H1 (cell line): ENCODE measurements at regions not wholly inside any gene's neighbourhood (a gene's known extent, or its start where the extent isn't known, plus 50 kb on each side); places are given as distances from the start of the nearest gene placed in this dataset.

Experiments used
- EGR1 ChIP-seq: IDR thresholded peaks from 2 replicates; pipeline ENCODE4 v1.6.1; 2011; ENCODE audit warnings: low read depth, low read length, borderline replicate concordance
- EP300 ChIP-seq, 2 experiments: IDR thresholded peaks; 1 replicate in 1 of 2; 2 replicates in 1 of 2; pipeline ENCODE4 v1.6.1; 2011 to 2012; ENCODE audit warnings: low read depth in 2 of 2, low read length in 2 of 2, mild to moderate bottlenecking in 2 of 2, borderline replicate concordance in 1 of 2, inconsistent platforms in 1 of 2, moderate library complexity in 1 of 2
- EZH2 ChIP-seq: fragments of 200-600 bp; sonication (generic); IDR thresholded peaks from 2 replicates; pipeline ENCODE4 v1.7.1; 2012; ENCODE audit warnings: low read depth, mild to moderate bottlenecking, moderate library complexity, low read length, inconsistent platforms; ENCODE audit not compliant: severe bottlenecking
- MAFK ChIP-seq: IDR thresholded peaks from 2 replicates; pipeline ENCODE4 v1.6.1; 2012; ENCODE audit warnings: low read depth, mild to moderate bottlenecking, improper control_type of control experiment, low read length
- PHF8 ChIP-seq: fragments of 200-600 bp; sonication (generic); conservative IDR thresholded peaks from 2 replicates; pipeline ENCODE4 v1.7.1; 2012; ENCODE audit warnings: low read depth, mild to moderate bottlenecking, inconsistent platforms, low read length, moderate library complexity
- TBP ChIP-seq: IDR thresholded peaks from 2 replicates; pipeline ENCODE4 v1.6.1; 2011; ENCODE audit warnings: low read depth, low read length, improper control_type of control experiment
- TF ChIP-seq, protein P1 (sequence below): IDR thresholded peaks from 2 replicates; pipeline ENCODE4 v1.6.1; 2012; ENCODE audit warnings: inconsistent platforms

DNA sequence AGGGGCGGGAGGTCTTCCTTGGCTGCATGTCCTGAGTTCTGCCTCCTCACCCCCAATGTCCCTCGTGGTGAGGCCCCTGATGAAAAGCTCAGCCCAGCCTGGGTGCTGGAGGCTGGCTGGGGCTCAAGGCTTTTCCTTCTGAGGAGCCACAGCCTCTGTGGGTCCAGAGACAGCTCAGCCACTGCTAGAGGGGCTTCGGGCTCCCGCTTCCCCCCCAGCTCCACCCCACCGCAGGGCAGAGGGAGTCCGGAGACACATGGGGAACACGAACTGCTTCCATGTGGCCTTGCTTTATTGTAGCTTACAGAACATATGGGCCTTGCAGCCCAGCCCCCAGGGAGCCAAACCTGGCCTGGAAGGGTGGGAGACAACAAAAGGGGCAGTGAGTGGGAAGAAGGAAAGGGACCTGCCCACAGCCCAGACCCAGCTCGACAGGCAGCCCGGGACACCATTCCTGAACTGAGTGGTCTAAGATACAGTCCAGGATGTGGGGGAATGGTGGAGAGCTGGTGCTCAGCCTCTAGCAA, 89.9 kb upstream of the NKX1-1 start (continued):
- TF ChIP-seq, protein P1, sequence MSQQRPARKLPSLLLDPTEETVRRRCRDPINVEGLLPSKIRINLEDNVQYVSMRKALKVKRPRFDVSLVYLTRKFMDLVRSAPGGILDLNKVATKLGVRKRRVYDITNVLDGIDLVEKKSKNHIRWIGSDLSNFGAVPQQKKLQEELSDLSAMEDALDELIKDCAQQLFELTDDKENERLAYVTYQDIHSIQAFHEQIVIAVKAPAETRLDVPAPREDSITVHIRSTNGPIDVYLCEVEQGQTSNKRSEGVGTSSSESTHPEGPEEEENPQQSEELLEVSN, result no peak
- TF ChIP-seq PHF8 (no peak), MAFK (no peak), EZH2 (no peak), EP300 (IDR thresholded peaks at IDR 0.05; ENCODE audit: borderline replicate concordance in 1 of 2, low read depth in 2 of 2, low read length in 2 of 2) (no peak), TBP (no peak), EGR1 (no peak)
